Activated T-cell treated with anti-CD3 and anti-CD28 coated beads for 4 hours (primary cell): ENCODE measurements at regions not wholly inside any gene's neighbourhood (a gene's known extent, or its start where the extent isn't known, plus 50 kb on each side); places are given as distances from the start of the nearest gene placed in this dataset.
"Not testable (repeated sequence)": the region's sequence is repeated elsewhere in the genome, so short reads cannot be mapped to it uniquely, and the experiment has no call there.

Experiments
- DNase-seq: peaks from one replicate; pipeline ENCODE4 v3.0.0-alpha.2; 2020

DNA sequence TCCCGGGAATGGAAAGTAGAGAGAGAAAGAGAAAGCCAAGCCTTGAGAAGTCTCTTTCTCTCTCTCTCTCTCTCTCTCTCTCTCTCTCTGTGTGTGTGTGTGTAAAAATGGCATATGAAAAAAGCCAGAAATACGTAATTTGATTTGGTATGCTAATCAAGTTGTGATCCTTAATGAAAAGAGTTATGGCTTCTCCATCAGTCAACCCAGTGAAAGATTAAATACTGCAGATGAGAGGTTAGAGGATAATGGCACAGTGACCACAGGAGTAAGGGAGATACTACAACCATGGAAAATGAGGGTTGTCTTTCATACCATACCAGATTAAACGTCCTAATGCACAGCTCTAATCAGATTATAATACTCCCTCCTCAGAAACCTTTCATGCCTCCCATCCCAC is 193.5 kb upstream of the SOX2 start:
- DNase-seq, result no peak

DNA sequence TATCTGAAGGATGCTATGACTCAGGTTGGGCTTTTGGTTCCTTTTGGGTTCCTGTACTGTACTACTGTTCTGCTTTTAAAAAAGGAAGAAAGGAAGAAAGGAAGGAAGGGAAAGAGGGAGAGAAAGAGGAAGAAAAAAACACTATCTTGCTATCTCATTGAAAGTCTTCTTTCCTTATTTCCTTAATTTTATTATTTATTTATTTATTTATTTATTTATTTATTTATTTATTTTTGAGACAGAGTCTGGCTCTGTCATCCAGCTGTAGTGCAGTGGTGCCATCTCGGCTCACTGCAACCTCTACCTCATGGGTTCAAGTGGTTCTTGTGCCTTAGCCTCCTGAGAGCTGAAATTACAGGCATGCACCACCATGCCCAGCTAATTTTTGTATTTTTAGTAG is 198.9 kb upstream of the SOX2 start:
- DNase-seq, result no peak

DNA sequence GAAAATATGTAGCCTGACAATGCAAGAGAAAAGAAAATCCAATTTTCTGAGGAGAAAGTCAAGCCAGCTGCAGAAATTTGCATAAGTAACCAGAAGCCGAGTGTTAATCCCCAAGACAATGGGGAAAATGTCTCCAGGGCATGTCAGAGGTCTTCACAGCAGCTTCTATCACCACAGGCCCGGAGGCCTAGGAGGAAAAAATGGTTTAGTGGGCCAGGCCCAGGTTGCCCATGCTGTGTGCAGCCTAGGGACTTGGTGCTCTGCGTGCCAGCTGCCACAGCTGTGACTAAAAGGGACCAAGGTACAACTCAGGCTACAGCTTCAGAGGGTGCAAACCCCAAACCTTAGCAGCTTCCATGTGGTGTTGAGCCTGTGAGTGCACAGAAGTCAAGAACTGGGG is 201.2 kb upstream of the SOX2 start:
- no peak for DNase-seq

DNA sequence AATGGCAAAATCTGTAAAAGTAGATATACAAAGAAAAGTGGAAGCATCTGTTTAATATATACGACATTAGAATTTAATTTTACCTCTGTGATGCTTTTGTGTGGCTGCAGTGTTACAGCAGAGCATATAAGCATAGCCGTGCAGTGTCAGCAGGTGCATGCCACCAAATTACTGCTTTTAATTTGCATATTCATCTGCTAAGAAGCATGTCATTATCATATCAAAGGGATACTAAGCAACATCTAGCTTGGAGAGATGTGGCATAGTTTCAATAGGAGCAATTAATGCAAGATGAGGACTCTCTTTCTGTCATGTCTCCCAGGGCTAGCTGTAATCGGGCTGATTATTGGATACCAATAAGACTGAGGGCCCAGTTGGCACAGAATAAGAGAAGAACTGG is 214.4 kb upstream of the SOX2 start:
- DNase-seq, result no peak

DNA sequence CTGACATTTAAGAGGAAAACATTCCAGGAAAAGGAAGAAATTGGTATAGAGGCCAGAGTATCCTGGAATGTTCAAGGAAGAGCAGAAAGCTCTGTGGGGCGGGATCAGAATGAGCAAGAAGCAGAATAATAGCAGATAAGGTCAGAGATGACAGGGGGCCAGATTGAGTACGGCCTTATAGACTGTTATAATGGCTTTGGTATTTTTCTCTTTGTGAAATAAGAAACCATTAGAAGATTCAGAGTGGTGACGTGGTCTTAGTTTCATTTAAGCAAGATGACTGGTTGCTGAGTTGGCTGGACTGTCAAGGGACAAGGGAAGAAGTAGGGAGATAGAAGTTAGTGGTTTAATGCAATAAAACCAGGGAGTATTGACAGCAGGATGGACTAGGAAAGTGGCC is 218.3 kb upstream of the SOX2 start:
- DNase-seq, result no peak

DNA sequence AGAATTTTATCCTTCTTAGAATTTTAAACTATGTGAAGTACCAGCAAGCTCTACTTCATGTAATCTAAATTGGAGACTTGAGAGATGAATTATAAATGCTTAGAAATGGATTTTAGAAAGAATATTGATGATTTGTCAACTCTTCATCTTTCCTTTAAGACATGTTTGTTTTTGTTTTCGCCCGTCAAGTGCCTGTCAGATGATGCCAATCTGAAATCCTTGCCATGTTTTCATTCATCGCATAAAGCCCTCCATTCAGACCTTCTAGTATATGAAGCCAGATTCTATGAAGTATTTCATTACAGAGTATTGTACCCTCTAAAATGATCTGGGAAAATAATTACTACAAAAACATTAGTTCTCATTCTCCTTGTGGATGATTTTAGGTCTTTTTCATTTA is 223.2 kb upstream of the SOX2 start:
- DNase-seq, result no peak

DNA sequence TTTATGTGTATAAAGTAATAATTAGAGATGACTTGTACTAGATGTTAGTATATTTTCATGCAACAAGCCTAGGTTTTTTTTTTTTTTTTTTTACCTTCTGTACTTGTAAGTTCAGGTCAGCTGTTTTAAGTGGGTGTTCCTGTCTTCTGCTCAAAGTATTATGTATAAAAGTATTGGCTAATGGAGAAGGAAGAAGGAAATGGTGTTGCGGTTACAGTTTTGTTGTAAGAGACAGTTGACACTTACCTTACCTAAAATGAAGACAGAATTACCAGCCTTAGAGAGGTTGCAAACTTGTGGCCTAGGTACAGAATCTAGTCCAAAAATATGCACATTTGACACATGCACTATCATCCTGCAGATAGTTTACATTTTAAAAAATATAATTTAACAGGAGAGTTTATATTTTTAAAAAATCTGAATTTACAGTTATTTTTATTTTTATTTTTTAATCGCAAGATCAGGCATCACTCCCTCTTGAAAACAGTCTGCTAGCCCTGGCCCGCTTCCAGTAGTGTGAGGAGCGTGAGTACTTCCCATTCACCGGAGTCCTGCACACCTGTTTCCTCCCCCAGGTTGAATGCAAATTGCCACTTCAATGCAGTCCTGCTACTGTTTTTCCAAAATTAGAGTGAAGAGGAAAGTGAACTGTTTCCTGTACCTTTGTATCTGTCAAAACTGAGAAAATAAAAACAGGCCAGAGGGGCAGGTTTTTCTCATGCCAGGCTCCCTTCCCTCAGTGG is 224.3 kb upstream of the SOX2 start:
- no peak for DNase-seq

DNA sequence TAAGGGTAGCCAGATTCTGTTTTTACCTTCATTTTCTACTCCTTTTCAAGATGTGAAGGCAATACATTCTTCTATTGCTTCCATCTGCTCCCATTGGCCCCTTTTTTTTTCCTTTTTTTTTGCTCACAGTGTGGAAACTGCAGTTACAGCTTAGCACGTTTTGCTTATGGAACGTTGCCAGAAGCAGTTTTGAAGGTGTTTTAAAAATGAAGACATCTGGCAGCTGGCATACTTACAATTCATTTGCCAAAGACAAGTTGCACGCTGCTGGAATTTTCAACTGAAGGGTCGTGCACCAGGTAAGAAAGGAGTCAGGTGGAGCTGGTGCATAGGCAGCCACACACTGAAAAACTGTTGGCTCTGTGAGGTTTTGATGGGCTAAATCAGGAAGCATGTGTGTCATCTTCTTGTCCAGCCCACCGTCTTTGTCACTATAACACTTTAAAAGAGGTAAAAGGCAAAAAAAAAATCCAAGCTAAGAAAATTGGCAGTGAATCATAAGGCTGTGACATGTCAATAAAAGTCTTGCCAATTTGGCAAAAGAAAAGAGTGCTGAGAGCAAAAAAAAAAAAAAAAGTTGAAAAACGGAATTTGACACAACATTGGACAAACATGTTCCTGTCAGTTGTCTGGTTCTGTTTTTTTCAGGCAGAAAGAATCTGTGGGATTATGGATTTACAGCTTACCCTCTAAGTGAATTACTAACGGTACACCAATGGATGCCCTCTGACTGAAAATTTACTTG is 225.4 kb upstream of the SOX2 start:
- no peak for DNase-seq

DNA sequence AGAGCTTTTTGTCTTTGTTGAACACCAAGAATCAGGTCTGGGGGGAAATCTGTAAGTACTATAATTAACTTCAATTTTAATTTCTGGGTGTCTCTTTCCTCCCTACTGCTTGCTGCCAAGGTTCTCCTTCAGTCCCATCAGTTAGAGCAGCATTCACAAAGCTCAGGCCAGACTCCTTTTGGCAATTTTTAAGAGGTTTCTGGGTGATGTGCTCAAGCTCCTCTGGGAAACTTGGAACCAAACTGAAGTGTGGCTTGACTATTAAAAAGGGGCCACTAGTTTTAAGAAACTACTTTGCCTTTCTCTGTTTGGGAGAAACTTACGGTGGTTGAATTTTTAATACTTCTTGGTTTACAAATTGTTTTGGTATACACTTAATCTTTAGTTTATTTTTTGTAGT is 227.7 kb upstream of the SOX2 start:
- DNase-seq, result no peak

DNA sequence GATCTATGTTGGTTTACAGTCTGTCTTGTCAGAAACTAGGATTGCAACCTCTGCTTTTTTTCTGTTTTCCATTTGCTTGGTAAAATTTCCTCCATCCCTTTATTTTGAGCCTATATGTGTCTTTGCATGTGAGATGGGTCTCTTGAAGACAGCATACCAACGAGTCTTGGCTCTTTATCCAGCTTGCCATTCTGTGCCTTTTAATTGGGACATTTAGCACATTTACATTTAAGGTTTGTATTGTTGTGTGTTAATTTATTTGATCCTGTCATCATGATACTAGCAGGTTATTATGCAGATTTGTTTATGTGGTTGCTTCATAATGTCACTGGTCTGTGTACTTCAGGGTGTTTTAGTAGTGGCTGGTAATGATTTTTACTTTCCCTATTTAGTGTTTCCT is 236.6 kb upstream of the SOX2 start:
- DNase-seq, result not testable (repeated sequence)

DNA sequence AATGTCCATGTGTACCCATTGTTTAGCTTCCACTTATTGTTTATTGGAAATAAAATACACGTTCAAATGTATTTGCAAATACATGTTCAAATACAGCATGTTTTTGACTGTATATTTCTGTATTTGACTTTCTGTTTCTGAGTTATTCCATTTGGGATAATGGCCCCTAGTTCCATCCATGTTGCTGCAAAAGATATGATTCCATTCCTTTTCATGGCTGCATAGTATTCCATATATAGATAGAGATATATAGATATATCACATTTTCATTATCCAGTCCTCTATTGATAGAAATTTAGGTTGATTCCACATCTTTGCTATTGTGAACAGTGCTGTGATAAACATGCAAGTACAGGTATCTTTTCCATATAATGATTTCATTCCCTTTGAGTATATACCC is 241.4 kb upstream of the SOX2 start:
- DNase-seq, result no peak

DNA sequence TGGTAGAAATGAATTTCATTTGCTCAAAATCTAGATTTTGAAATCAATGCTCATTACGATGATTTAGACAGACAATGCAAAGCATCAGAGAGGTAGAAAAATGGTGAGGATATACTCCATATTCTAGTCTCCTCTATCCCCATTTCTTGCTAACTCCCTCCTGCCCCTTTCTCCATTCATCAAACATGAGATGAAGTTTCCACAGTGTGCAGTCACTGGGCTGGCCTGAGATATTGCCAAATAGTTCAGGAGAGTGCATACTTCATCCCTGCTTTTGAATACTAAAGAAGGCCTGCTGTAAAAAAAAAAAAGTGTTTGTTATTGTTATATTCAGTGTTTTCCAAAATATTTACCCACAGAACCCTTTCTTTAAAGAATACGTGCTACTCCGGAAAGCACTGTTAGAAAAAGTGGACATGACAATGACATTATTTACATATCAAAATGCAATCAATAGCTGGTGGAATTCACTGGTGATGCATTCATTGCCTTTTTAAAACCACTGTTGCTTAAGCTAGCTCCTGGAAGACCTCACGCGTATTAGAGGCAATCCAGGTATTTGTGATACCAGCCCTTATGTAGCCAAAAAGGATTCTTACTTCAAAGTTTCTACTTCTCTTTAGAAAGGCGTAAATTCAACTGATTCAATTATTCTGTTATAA is 247.6 kb upstream of the SOX2 start:
- no peak for DNase-seq

DNA sequence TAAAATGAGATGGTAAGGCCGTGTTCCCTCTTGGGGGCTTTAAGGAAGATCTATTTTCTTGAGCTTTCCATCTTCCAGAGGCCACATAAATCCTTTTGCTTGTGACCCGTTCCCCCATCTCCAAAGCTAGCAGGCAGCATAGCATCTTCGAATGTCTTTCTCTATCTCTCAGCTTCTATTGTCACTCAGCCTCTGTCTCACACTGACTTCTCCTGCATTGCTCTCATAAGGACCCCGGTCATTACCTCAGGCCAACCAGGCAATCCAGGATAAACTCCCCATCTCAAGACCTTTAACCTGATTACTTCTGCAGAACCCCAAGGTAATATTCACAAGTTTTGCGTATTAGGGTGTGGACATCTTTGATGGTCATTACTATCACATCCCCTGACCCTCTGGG is 250.3 kb upstream of the SOX2 start:
- no peak for DNase-seq

DNA sequence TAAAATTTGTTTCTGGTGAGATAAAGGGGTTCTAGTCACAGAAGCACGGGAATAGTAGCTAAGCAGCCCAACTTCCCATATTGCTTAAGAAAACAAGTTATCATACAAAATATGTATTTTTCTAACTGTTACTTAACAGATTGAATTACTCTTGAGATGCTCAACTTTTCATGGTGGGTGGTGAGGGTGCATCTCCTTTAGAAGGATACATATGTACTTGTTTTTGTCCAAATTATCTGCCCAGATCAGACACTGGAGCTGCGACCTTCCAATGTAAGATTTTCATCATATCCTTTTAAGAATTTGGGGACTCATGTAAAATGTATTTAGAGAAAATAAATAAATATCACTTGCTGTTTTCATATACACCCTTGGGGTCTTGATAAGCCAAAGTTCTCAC is 252.2 kb upstream of the SOX2 start:
- DNase-seq, result no peak

DNA sequence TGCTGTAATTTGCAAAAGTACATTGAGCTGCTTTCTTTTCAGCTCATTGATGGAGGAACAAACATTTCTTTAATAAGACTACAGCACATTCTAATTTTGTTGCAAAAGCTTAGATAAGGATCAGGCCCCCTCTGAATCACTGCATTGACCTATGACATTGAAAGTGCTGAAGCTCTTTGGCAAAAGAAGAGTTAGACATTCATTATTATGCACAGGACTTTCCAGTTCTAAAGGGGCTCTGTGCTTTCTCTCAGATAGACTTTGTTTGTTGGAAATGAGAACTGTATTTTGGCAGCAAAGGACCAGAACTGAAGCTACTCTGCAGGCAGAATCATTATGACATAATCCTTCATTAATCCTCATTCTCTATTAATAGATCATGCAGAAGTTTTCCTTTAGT is 252.9 kb upstream of the SOX2 start:
- DNase-seq, result no peak

DNA sequence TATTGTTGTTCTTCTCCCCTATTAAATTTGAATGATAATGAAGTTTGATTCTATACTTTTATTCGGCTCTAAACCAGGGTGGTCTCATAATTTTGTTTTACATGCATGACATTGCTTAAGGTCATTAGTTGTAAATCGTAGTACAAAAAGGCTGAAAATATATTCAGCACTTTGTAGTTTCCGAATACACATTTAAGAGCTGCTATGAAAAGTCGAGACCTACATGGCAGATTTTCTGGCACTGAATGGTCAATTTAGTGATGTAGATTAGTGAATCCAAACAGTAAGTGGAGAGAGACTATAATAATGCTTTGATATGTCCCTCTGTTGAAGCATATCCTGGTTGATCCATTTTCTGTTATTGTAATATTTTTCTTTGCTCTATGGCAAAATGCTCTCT is 254.0 kb upstream of the SOX2 start:
- no peak for DNase-seq

DNA sequence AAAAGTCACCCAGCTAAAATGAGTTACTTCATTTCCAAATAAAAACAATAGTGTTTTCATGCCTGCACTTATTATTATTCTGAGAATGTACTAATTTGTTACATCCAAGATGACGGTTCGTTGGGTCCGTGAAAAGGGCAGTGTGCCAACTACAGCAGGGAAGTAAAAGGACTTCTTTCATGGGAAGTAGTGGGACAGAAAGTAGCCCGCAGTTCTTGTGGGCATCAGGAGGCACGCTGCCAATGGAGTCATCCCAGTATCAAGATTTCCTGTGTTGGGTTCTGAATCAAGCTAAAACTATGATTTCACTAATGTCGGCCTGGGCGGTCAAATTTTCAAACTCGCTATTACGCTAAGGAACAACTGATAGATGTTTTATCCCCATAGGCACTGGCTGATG is 254.5 kb upstream of the SOX2 start:
- DNase-seq, result no peak

DNA sequence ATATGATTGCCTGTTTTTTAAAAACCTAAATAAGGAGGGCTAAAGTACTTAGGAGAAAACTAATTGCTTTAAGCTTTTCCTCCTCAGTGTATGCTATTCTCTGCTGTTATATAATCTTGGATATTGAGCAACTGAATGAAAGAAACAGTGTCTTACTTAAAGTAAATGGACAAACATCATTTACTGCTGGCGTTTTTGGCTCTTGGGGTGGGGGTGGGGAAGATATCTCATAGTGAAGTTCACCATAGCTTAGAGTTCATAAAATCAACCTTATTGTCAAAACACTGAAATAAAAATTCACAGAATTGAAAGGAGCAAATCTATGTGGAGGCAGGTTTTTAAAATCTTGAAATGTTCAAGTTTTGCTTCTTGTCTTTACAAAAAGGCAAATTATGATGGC is 256.4 kb upstream of the SOX2 start:
- DNase-seq, result no peak

DNA sequence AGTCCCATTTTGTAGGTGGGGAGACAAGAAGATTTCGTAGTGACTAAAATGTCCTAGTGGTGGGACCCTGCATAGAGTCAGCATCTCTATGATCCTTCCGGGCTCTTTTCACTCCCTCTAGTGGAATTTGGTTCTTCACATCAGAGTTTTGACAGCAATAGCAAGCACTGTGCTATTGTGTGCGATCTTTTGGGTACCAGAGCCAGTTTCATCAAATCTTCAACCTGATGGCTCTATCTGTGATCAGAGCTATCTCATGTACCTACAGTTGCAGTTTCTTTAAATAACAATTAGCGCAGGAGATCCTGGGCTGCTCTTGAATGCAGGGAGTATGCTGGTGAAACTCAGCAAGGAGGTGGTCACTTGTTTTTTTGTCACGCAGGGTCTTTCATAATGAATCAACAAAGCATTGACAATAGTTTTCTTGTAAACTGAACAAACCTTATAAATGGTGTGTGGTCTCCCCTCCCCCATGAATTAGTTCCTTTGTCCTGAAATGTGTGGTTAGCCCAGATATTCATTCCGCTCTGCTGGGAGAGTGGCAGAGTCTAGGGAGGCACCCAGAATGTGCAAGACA is 257.2 kb upstream of the SOX2 start:
- DNase-seq, result no peak

DNA sequence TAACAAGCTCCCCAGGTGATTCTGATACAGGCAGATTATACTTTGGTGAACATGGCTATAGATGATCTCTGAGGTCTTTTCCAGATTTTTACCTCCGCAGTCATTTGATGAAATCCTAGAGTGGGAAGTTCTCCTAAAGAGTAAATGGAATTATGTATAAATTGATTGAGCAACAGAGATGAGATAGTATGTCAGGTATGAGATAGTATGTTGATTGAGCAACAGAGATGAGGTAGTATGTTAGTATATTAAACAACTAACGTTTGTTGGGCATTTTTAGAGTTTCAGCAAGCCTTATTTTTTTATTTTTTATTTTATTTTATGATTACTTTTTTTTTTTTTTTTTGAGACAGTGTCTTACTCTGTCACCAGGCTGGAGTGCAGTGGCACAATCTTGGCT is 265.0 kb upstream of the SOX2 start:
- DNase-seq, result no peak

DNA sequence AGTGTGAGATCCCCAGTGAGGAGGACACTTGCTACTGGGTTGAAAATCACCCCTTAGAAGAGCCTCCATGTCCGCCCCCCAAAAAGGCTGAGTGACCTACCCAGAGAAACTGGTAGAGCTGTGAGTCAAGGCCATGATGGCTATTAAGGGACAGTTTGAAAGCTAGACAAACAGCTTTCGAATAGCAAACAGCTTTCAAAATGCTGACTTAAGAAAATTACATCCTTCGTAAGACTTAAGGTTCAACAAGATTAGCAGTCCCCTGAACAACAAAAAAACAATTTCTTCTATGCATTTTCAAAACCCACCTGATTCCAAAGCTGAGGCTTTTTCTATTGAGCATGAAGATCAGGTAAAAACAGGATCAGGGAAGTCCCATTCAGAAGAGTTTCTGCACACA is 269.7 kb upstream of the SOX2 start:
- no peak for DNase-seq

DNA sequence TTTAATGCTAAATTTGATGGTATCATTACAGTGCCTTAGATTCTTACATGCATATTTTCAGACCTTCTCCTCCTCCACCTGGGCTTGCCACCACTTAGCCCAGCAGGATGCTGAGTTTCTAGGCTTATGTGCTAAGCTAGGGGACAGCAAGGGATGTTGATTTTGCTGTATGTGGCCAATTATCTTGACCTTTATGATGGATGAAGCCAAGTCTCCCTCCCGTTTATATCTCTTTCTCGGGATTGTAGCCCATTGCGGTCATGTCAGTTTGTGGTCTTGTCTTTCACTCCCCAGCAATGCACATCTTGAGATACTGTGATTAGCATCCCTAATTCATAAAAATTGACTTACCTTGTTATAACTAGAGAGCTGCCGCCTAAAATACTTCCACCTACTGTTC is 278.7 kb upstream of the SOX2 start:
- DNase-seq, result no peak

DNA sequence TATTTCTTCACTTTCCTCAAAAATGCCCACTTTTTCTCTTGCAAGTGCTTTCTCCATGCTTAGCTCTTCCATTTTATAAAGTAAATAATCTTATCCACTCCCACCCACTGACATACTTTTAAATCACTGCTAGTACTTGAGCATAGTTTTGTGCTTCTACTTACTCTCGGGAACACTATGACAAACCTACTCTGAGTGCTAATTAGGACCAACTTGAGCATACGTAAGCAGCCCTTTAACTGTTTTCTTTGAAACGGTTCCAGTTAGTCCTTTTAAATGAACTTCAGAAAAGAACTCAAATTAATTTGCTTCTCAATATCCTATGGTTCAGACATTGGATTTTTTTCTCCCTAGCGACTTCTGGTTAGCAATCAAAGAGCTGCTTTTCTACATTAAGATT is 280.0 kb upstream of the SOX2 start:
- no peak for DNase-seq

DNA sequence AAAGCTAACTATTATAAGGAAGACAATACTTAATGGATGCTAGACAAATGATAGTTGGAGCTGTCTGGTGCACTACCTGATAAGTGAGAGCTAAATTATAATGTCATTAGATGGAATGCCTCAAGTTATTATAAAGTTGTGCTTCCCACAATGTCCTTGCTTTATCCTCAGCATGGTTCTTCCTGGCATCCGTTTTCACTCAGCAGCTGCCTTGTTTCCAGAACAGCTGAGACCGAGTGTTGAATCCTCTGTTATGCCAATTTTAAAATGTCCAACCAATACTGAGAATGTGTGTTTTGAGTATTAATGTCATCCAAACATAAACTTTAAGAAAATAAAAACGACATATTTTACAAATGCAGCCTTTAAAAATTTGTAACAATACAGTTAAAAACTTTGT is 286.7 kb upstream of the SOX2 start:
- no peak for DNase-seq
